ENCODE measurements at regions not wholly inside any gene's neighbourhood (a gene's known extent, or its start where the extent isn't known, plus 50 kb on each side); places are given as distances from the start of the nearest gene placed in this dataset.

DNA sequence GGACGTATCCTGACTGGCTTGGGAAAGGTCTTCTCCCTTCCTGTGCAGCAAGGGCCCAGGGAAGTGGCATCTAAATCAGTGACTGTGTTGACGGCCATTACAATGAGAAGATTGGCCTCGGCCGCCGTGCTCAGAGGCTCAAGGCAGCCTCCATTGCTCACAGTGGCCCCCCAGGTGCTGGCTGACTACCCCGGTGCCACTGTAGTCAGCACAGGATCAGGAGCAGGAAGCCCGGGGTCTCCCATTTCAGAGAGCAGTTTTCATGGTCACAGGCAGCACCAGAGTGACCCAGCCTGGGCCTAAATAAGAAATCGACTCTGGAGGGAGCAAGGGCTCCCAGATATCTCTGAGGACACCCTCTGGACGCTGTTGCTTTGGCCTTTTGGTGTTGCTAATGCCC lies 219.4 kb upstream of the ARL4C start:
- H3K4me3 ChIP-seq (ENCODE audit: low read depth, low read length), result no peak overlapping the region
- TF ChIP-seq CTCF (IDR thresholded peaks at IDR 0.05; ENCODE audit: insufficient read depth, low read length), result no peak
- DNase-seq (ENCODE audit: low read depth), result no peak

- no peak overlapping the region for H3K4me3 ChIP-seq (ENCODE audit: low read depth, low read length)
- TF ChIP-seq CTCF (IDR thresholded peaks at IDR 0.05; ENCODE audit: insufficient read depth, low read length), result no peak
- no peak for DNase-seq (ENCODE audit: low read depth)
Measured at GRCh38 chr2:234715671-234716250, 218.9 kb upstream of the ARL4C start.

GRCh38 chr2:234714711-234715110 lies 217.8 kb upstream of the ARL4C start:
- H3K4me3 ChIP-seq (ENCODE audit: low read depth, low read length), result no peak overlapping the region
- DNase-seq (ENCODE audit: low read depth), result no peak
- no peak for TF ChIP-seq CTCF (IDR thresholded peaks at IDR 0.05; ENCODE audit: insufficient read depth, low read length)

DNA sequence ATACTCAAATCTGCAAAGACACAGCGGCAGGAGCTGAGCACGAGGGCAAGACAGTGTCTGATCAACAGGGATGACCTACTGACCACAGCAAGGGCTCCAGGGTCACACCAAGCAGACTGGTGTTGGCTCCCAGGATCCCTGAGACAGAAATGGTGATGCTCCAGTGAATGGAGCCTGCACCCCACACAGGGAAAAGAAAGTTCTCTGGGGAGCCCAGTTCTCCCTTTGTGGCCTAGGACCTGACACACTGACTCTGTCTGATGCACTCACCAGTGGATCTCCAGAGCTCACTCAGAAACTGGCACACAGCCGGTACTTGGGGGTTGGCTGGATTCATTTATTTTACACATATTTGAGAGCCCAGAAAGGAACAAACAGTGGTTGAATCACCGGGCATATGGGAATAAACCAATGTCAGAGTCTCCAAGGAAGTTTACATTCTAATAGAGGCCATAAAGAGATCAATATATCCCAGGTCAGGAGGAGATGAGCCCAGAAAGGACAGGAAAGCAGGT lies 215.6 kb upstream of the ARL4C start:
- no peak for TF ChIP-seq CTCF (IDR thresholded peaks at IDR 0.05; ENCODE audit: insufficient read depth, low read length)
- no peak for DNase-seq (ENCODE audit: low read depth)
- no peak overlapping the region for H3K4me3 ChIP-seq (ENCODE audit: low read depth, low read length)

DNA sequence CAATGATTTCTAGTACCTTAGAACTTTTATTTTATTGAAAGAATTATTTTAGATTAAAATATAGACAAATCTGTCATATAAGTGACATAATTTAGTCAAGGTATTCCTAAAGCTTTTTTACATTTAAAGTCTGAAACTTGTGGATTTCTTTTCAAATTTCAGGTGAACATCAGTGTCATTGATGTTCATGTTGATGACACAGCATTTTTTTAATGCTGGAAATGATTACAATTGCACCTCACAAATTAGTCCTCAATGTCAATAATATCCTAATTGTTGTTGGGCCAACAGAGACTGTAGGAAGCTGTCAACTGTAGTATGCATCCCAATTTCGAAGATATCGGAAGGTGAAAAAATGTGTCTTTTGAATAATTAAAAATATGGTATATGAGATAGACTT lies 214.4 kb upstream of the ARL4C start:
- no peak overlapping the region for H3K4me3 ChIP-seq (ENCODE audit: low read depth, low read length)
- no peak for TF ChIP-seq CTCF (IDR thresholded peaks at IDR 0.05; ENCODE audit: insufficient read depth, low read length)
- no peak for DNase-seq (ENCODE audit: low read depth)

DNA sequence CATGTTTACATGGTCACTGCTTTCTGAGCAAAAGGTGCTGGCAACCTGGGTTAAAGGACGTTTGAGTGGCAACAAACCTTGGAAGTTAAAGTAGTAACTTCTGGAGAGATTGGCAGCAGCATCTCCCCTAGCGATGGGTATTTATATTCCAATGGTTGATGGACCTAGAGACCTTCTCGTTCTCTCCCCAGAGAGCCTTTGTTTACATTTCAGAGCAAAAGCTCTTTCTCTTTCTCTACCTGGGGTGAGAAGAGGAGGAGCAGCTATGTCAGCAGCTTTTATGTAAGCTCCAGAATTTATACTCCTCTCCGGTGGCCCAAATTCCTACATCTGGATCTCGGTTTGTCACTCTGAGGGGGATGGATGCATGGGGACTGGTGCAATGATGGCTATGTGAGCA lies 213.7 kb upstream of the ARL4C start:
- no peak for TF ChIP-seq CTCF (IDR thresholded peaks at IDR 0.05; ENCODE audit: insufficient read depth, low read length)
- no peak for DNase-seq (ENCODE audit: low read depth)
- H3K4me3 ChIP-seq (ENCODE audit: low read depth, low read length), result no peak overlapping the region

DNA sequence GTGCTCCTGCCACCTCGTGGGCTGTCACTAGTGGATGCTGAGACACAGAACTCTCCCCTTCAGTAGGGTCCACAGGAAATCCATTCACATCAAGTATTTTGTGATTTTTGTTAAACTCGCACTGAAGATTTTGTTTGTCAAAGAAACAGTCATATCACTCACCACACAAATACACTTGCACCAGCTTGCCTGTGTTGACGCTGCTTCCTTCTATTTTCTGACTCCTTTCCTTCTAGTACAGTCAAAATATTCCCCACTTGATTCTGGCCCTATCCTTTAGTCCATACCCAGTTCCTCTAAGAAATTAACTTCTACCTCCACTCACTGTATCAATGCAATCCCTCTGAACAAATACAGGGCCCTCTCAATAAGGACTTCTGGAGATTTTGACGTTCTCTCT lies 213.2 kb upstream of the ARL4C start:
- TF ChIP-seq CTCF (IDR thresholded peaks at IDR 0.05; ENCODE audit: insufficient read depth, low read length), result no peak
- no peak for DNase-seq (ENCODE audit: low read depth)
- no peak overlapping the region for H3K4me3 ChIP-seq (ENCODE audit: low read depth, low read length)

Data from fibroblast of the aortic adventitia (primary cell).